UCSD-AML1 (cell line): ENCODE measurements at regions not wholly inside any gene's neighbourhood (a gene's known extent, or its start where the extent isn't known, plus 50 kb on each side); places are given as distances from the start of the nearest gene placed in this dataset.
"Not testable (repeated sequence)": the region's sequence is repeated elsewhere in the genome, so short reads cannot be mapped to it uniquely, and the experiment has no call there.

Experiments used
- DNase-seq: peaks from one replicate; lab custom pipeline; 2025; ENCODE audit not compliant: unreplicated experiment; lab: John Stamatoyannopoulos, UW

DNA sequence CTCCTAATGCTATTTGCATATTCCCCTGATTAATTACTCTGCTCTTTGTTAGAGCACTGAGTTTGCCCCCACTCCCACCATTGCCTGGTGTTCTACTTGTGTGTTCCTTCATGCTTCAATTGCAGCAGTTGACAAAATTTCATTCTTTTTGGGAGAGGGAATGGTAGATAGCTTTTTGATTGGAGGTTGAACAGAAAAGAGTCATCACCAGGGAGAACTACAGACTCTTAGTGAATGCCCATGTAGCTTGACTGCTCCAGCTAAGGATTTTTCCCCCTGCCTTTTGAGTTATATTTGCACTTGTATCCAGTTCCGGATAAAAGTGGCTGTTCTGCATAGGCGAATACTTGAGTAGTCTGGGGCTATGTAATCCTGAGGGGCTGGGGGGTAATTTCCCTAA, 183.9 kb downstream of the ETNK1 start:
- no peak for DNase-seq

DNA sequence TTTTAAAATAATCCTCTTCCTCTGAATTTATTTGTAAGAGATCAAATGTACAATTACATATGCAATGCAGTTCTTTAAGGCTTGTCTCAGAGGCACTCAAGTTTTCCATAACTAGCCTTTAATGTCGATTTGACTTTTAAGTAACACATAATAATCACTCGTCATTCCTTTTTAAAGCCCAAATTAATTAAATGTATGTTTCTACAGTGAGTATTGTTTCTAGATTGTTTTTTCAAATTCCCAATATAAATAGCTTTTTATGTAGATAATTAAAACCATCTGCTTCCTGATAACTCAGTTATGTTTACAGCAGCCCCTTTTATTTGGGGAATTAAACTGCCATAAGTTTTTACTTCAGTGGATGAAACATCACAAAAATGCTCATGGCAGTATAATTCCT, 185.1 kb downstream of the ETNK1 start:
- DNase-seq, result no peak

DNA sequence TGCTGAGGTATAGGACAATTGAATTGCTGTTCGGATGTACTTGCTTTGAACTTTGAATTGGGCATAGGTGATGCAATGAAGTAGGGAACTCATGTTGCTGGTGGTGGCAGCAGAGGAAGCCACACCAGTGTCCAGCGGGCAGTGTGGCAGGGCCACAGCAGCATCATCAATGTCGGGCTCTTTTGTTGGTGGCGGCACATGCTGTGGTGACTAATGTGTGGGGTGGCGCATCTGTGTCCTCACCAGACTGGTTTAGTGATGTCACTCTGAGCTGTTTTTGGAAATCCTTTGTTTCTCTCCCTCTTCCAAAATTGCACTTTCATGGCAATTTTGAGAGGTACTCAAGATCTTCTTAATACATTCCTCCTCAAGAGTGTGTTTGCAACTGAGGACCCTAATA, 187.6 kb downstream of the ETNK1 start:
- DNase-seq, result no peak

DNA sequence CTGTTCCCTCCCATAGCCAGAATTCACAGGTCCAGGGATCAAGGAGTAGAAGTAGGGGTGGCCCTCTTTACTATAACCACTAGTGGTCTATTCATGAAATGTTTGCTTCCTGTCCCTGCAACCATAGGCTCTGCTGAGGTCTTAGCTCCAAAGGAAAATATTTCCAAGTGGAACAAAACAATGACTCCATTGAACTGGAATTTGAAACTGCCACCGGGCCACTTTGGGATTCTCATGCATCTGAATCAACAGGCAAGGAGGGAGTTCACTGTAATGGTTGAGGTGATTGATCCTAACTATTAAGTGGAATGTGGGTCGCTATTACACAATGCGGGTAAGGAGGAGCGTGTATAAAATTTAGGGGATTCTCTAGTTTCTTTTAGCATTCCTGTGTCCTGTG, 197.0 kb downstream of the ETNK1 start:
- DNase-seq, result no peak

DNA sequence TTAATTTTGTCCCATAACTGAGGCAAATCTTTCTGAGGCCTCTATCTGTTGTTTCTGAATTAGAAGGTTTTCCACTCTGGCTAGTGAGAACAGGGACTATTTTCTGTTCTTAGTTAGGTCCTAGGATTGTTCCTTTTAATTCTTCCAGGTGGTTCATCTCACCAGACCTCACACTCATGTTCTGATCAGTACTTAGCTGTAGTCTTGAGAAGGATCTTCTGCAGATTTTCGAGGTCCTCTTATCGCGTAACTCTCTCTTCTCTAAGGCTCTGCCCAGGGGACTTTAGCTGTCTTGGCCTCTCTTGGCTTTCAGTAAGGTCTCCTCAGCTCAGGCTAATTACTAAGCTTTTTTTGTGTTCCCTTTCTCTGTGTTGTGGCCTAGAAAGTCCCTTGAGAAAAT, 201.1 kb downstream of the ETNK1 start:
- DNase-seq, result no peak

DNA sequence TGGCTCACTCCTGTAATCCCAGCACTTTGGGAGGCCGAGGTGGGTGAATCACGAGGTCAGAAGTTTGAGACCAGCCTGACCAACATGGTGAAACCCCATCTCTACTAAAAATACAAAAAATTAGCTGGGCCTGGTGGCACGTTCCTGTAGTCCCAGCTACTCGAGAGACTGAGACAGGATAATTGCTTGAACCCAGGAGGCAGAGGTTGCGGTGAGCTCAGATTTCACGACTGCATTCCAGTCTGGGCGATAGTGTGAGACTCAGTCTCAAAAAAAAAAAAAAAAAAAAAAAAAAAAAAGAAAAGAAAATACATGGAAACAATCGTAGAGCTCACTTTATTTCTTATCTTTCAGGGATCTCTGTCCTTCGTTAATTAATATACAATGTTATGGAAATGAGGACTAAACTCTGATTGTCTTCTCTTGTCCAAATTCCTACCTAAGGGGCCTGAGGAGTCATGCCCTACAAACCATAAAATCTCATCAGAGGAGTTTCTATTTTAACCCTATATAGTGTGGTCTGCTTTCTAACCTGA, 201.5 kb downstream of the ETNK1 start:
- DNase-seq, result not testable (repeated sequence)

DNA sequence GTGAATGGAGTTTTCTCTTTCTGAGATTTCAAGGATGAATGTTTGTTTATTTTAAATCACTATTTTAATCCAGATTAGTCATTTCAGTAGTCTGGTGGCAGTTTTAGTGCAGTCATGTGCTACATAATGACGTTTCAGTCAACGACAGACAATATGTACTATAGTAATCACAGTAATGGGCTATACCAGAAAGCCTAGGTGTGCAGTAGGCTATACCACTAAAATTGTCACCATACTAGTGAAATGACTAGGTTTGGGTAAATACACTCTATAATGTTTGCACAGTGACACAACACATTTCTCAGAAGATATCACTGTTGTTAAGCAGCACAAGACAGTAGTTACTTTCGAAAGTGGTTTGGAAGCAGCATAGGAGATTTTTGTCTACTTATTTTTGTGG, 203.1 kb downstream of the ETNK1 start:
- DNase-seq, result no peak

DNA sequence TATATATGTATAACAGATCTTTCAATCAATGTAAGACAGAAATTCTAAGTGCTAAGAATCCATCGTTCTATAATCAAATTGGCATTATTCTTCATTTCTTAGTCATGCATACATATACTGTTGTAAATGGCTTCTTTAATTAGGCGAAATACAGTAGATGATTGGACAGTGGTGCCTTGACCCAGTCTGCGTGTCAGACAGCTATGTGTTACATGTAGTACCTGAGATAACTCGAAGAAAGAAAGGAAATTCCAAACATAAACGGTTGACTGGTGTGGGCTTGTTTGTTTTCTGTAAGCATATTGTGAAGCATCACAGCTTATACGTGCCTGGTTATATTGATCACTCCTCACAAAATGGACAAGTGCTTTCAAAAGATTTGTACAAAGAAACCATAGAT, 210.5 kb downstream of the ETNK1 start:
- no peak for DNase-seq

DNA sequence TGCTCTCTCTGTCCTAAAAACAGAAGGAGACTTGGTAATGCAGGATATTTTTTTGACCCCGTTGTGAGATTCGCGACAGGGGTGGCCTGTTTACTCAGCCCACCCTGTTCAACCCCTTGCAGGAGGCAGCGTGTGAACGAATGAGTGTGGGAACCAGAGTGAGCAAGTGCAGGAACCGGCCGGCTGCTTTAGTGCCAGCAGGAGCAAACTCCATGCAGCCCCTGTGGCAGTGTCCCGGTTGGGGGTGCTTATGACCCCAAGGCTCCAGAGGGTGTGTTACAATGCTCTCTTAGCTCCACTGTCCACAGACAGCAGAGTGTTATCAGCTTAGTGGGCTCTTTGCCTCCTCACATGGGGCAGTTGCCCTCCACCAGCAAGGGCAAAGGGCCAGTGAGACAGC, 225.2 kb downstream of the ETNK1 start:
- no peak for DNase-seq

DNA sequence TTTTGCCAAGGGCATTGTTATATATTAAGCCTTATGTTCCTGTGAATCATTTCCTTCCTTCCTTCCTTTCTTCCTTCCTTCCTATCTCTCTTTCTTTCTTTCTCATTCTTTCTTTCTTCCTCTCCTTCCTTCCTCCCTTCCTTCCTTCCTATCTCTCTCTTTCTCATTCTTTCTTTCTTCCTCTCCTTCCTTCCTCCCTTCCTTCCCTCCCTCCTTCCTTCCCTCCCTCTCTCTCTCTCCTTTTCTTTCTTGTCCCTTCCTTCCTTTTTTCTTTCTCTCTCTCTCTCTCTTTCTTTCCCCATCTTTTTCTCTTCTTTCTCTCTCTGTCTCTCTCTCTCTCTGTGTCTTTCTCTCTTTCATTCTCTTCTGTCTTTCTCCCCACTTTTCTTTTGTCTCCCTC, 226.6 kb downstream of the ETNK1 start:
- DNase-seq, result no peak

DNA sequence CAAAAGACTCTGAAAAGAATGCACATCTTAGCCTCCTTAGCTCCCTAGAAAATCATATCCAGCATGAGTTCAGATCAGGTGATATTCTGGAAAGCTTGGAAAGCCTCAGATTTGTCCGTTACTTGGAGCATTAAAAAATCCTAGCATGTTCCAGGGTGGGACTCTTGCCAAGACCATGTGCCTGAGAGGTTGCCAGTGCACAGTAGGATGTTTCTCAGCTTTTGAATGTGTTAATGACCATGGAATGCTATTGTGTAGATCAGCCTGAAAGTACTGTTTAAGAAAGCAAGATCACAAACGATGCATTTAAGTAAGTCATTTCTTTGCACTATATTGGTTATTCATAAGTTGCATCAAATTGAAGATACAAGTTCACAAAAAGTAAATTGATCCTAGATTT, 230.5 kb downstream of the ETNK1 start:
- DNase-seq, result no peak

DNA sequence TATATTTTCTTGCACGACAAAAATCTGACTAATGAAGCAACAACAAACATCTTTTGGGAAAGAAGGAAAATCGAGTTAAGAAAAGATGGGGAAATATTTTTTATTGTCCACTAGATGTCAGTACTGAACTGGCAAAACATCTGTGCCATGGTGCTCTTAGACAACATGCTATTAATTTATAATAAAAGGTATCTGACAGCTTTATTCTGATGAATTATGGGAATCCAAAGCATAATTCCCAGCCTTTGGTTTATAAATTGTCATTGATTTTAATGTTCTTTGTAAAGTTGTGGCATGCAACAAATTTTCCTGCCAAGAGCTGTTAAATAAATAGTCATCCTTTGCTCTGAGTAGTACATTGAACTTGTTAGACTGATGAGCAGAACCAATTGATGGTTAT, 231.2 kb downstream of the ETNK1 start:
- DNase-seq, result no peak

DNA sequence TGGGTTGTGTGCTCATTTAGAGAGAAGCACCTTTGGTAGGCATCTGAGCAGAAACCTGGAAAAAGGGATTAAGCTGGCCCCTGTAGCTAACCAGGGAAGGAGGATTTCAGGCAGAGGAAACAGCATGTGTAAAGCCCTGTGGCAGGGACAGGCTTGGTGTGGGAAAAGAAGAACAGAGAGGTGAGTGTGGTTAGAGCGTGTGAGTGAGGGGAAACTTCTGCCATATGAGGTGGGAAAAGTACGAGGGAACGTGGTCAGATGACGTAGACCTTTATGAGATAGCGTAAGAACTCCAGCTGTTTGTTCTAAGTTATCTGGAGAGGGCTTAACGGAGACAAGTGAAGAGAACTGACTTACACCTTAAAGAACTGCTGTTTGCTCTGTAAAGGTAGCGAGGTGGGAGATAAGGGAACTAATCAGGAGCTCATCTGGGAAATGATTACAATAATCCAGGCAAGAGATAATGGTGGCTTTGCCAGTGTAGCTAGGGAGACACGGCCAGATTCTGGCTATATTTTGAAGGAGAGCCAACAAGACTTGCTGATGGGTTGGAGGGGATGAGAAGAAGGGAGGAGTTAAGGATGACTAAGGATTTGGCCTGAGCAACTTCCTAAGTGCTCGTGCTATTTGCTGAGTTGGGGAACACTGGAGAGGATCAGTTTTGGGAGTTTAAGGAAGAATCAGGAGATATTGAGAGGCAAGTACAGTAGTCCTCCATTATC, 234.0 kb downstream of the ETNK1 start:
- no peak for DNase-seq

DNA sequence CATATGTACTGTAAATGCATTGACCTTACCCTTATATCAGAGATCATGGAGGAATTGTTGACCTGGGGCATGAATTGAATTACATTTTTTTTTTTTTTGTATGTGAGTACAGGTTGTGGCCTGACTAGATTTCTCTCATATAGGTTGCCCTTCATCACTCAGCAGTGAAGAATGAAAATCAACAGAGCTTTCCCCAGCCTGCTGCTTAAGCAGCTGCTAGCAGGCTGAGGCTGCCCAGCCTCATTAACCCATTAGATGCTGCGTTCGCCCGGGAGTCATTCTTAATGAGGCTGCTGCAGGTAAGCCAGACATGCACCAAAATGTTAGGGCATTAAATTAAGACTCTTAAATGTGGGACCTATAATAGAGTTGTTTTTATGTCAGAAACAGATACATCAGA, 236.0 kb downstream of the ETNK1 start:
- no peak for DNase-seq

DNA sequence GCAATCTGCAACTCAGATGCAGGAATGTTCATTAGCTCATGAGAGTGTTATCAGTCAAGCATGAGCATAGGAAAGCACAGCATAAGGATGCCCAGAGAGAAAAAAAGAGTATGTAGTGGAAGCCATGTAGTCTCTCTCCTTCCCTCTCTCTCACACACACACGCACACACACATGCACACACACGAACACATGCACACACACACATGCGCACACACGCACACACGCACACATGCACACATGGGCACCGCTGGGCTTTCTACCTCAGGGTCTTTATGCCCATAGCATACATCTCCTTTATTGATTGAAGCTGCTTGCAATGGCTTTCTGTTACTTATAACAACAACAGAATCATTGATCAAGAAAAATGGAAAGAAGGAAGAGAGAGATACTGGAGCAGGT, 240.9 kb downstream of the ETNK1 start:
- no peak for DNase-seq

DNA sequence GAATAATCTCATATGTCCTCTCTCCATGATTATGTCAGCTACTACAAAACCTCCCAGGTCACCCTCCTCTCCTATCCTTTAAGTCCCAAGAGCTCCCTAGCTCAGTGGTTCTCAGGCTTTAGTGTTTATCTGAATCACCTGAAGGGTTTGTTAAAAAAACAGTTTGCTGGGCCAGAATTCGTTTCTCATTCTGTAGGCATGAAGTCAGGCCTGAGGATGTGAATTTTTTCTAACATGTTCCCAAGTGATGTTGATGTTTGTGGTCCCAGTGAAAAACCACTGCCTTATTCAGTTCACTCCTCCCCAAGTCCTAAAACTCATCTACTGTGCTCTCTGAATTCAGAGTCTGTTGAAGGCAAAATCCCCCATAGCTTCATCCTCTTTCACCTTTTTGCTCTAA, 241.4 kb downstream of the ETNK1 start:
- DNase-seq, result no peak

DNA sequence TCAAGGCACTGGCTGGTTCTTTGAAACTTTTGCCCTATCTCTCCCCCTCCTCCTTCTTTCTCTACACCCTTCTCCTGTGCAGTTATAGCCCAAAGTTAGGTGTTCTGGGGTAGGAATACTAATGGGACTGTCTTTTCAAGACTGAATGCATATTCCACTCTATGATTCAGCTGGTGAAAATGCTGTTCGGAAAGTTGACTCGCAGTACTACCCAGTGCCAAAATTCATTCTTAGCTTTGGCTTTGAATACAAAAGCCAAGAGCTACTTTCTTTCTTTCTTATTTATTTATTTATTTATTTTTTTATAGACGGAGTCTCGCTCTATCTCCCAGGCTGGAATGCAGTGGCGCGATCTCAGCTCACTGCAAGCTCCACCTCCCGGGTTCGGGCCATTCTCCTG, 249.2 kb downstream of the ETNK1 start:
- no peak for DNase-seq

DNA sequence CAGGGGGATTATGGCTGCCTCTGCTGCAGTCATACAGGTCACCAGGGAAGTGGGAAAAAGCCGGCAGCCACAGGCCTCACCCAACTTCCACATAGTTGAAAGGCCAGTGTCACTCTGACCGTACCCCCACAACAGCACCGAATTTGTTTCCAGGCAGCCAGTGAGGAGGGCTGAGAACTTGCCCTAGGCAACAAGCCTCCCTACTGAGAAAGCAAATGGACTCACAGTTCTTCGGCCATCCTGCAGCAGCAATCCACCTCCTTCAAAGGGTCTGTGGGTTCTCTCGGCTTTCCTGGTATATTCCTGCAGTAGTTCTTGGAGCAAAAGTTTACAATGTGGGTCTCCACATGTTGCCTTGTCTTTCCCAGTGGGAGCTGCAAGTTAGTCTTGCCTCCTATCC, 251.3 kb downstream of the ETNK1 start:
- no peak for DNase-seq

DNA sequence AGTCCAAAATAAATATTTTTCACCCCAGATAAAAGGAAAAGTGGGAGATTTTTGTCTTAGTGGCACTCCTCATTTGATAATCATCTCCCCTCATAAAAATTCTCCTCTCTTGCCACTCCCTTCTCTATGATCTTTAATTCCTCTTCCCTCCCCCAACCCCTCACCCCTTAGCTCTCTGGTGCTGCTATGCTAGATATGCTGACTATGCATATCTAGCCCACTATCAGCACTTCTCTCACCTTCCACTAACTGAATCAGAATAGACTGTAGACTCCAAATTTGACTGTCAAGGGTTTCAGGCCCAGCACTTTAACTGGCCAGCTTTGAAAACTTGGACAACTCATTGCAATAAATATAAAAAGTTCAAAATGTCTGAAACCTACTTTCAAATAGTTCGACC, 254.2 kb downstream of the ETNK1 start:
- DNase-seq, result no peak

DNA sequence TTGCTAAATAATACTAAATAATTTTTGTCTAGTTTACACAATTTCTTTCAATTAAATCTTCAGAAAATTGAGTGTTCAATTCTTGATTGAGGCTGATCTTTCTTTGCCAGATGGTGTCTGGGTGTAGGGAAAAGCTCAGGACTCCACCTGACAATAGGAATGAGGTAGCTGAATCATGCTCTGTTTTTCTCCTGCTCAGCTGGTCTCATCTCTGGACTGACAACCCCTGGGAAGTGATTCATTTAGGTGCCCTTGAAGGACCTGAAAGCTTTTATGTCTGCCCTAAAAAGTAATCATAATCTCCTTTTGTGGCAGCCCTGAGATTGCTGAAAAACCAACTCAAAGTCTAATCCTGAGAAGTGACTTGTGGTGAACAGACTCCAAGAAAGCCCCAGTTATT, 255.4 kb downstream of the ETNK1 start:
- DNase-seq, result no peak

DNA sequence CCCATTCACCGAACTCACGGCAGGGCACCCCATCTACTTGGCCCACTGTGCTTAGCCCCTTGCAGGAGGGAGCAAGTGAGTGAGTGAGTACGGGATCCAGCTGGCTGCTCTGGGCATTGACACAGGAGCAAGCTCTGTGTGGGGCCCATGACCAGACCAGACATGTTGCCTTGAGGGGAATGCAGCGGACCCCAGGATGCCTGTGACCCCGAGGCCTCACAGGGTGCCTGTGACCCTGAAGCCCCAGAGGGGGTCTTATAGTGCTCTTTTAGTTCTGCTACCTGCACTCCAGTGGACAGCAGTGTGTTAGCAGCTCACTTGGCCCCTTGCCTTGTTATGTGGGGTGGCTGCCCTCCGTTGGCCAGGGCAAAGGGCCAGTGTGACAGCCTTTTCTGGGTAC, 255.8 kb downstream of the ETNK1 start:
- DNase-seq, result no peak

DNA sequence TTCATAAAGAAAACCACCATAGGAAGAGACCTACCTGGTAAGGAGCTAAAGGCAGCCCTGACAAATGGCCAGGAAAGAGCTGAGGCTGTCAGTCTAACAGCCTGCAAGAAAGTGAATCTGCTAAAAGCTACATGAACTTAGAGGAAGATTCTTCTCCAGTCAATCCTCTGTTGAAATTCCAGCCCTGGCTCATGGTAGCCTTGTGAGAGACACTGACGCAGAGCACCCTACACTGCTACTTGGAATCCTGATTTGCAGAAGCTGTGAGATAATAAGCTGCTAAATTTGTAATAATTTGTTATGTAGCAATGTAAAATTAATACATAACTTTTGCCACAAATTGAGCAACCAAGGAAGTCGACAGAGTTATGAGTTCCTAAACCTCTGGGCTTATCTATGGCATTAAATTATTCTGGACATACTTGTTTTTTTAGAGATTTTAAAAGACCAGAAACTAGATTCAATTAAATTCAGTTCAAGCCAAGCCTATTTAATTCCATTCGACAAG, 257.0 kb downstream of the ETNK1 start:
- no peak for DNase-seq

DNA sequence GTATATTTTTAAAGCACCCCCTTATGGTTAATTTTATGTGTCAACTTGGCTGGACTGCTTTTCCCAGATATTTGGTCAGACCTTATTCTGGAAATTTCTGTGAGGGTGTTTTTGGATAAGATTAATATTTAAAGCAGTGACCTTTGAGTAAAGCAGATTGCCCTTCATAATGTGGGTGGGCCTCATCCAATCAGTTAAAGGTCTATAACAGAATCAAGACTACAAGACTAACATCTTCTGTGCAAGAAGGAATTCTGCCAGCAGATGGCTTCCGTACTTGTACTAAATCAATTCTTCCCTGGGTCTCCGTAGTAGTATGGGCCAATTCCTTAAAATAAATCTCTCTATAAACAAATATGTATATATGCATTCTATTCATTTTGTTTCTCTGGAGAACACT, 257.6 kb downstream of the ETNK1 start:
- no peak for DNase-seq
